H1 (cell line): ENCODE measurements at regions not wholly inside any gene's neighbourhood (a gene's known extent, or its start where the extent isn't known, plus 50 kb on each side); places are given as distances from the start of the nearest gene placed in this dataset.

Experiments used
- PHF8 ChIP-seq: fragments of 200-600 bp; sonication (generic); conservative IDR thresholded peaks from 2 replicates; pipeline ENCODE4 v1.7.1; 2012; ENCODE audit warnings: low read depth, mild to moderate bottlenecking, inconsistent platforms, low read length, moderate library complexity

DNA sequence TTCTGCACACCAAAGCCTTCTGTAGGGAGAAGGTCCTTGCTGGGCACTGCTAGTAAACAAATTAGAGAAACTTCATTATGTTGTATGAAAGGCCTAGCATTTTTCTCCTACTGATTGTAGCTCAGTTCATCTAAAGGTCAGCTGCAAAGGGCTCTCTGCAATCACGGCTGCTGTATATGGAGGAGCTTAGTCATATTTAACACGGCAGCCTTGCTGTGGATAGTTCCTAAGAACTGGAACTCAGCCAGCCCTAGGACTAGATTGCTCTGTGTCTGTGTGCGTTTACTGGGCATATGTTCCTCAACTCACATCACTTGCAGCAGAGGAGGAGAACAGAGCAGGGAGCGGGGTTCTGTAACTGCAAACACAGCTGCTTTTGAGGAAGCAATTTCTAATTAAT lies 1103.9 kb upstream of the KLHL29 start (continued):
- no peak for TF ChIP-seq PHF8
